T-helper 9 cell (primary cell): ENCODE measurements at regions not wholly inside any gene's neighbourhood (a gene's known extent, or its start where the extent isn't known, plus 50 kb on each side); places are given as distances from the start of the nearest gene placed in this dataset.
"Not testable (repeated sequence)": the region's sequence is repeated elsewhere in the genome, so short reads cannot be mapped to it uniquely, and the experiment has no call there.

Experiments used
- DNase-seq: peaks from one replicate; pipeline ENCODE4 v3.0.0-alpha.2; 2020

DNA sequence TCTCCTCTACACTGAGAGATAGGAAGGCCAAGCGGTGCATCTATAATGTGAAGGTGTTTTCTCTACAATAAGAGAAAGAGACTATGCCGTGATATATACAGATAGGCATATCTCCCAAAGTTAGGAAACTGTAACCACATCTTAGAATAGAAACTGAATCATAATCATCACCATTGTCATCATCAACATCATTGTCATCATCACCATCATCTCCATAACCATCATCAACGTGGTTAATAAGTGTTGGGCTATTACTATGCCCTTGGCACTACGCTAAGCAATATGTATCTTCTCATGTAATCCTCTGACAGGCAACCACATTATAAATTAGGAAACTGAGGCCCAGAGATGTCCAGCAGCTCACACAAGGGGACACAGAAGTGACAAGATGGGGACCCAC, 369.9 kb downstream of the ANAPC1 start:
- DNase-seq: not testable (repeated sequence)

DNA sequence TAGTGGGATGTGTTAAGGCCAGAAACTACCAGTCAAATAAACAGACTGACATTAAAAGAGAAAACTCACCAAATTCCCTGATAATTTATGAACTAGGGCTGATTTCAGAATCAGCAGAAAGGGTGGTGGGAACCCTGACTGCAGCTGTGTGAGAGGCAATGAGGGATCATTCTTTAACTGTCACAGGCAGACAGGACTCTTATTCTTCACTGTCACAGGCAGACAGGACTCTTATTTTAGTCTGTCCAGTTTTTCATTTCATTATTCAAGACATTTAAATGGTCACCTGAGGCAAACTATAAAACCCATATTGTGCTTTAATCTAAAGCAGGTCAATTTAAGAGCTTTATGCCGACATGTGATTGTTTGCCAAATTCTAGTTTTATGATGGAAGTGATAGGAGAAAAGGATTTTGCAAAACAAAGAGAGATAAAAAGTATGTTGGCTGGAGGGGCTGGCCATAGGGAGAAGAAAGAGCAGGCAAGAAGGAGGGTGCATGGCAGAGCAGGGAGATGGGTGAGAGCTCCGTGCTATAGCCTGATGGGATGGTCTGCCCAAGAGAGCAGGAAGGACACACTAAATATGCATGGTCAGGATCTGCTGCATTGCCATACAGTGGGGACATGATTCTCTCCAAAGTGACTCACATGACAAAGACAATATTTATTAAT, 366.8 kb downstream of the ANAPC1 start:
- not testable (repeated sequence) for DNase-seq

DNA sequence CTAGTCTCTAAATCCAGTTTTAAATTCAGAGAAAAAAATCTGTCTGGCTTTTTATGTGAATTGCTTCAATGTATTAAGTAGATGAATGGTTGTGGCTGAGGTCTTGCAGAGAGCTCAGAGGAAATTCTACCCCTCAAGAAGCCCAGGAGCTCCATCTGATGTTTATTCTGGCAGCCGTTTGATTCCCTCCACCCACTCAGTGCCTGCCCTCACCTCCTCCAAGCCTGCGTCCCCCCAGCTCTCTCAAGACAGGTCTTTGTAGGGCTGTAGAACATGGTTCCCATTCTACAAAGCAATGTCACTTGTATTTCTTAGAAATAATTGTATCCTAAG, 366.3 kb downstream of the ANAPC1 start:
- not testable (repeated sequence) for DNase-seq

DNA sequence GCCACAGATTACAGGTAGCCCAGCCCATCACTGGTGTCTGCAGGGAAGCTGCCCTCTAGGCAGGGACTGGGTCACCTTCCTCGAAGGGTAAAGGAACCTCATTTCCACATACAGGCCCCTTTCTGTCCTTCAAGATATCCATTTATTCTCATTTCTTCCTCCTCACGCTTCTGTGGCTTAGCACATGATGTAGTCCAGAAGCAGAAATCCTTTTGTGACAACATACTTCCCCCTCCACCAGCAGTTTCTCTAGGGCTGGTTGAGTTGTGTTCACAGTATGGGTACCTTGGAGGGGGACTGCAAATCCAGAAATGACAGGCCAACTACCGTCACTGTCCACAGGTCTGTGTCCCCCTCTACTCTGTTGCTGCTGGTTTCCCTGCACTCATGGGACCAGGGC, 364.9 kb downstream of the ANAPC1 start:
- no peak for DNase-seq

DNA sequence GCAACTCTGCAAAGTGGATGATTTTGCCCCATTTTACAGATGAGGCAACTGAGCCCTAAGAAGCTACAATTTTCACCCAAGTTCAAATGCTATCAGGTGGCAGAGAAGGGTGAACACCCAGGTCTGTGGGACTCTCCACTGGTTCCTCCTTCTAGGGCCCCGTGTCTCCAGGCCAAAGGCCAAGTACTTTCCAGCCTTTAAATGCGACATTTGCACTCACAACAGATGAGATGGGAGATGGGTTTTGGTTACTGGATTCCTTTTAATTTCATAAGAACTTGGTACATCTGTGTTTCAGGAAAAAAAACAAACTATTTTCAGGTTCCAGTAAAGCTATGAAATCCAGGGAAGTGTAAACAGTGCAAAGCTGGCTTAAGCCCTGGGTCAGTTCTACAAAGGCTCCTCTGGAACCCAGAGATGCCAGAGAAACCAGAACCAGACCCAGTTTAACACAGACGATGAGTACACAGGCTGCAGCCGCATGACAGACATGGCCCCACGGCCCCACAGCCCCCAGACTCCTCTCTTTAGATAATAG, 361.7 kb downstream of the ANAPC1 start:
- DNase-seq: no peak

DNA sequence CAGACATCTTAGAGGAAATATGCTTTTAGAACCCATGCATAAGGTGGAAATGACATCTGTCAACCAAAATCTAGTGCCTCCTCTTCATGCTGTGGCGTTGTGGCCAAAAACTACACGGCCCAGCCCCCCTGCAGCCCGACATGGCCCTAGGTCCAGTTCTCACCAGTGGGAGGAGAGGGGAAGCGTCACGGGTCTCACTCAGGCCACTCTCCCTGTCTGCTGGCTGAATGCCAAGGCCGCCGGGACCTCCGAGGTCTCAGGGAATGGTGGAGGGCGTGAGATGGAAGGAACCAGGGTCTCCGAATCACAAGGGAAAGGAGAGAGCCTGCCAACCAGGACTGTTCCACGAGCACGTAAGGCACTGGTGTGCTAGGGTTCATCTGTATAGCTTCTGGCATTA, 361.0 kb downstream of the ANAPC1 start:
- DNase-seq: no peak

DNA sequence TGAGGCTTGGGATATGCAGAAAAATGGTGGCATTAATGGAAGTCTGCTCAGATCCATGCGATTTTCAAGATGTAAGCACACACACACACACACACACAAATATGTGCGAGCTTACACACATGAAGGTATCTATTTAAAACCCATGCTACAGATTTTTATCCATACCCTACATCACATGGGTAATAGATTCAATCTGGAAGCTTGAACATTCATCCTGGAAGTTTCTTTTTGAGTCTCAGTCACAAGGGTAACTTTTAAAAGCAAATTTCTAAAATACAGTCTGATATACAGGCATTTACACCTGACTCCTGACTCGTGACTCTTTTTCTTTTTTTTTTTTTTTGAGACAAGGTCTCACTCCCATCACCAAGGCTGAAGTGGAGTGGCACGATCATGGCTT, 359.0 kb downstream of the ANAPC1 start:
- DNase-seq: not testable (repeated sequence)

DNA sequence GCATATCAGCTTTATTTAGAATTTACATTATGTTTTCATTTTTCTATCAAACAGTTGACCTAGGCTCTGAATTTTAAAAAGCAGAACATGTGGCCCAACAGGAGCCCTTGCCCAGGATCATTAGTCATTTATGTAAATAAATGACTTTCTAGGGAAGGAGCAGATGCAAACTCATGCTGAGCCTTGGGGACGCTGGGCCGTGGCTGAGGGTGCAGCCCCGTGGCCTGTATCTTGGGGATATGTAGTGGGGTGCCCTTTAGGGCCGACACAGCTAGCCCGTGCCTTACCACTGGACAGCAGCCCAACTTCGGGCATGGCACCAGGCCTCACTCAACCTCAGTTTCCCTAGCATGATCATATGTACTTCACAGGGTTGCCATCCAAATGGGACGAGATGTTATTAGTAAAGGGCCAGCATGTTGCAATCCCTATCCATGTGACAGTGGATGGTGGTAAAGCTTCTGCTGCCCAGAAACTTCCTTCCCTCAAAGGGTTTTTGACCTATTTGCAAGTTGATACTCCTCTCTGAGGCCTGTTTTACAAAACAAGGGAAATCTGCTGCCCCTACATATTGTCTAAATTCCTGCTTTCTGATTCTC, 357.9 kb downstream of the ANAPC1 start:
- DNase-seq: not testable (repeated sequence)

DNA sequence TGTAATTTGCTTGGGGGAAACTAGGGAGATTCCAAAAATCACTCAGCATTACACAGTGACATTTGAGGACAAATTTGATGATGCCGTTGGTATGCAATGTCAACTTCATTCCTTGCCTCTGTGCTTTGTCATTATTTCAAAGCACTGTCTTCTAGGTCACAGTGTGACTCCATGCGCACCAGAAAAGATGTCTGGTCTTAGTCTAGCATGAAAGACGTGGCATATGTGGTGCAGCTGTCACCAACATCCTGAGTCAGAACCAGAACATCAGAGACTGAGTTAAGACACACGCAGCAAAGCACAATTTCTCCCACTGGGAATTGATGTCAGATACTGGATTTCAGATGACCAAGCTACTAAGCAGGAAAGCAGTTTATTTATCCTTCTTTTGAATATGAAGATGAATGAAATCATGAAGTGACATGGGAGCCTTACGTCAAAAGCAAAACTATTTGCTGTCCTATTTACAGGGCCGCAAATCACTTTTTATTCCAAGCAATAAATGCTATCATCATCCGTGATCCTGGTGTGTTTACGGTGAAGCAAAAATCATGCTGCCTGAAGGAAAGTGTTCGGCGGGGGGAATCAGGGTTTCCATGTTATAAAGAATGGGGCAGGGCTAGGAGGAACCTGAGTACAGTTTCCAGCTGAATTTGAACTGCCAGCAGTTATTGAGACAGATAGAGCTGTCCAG, 356.1 kb downstream of the ANAPC1 start:
- DNase-seq: not testable (repeated sequence)

DNA sequence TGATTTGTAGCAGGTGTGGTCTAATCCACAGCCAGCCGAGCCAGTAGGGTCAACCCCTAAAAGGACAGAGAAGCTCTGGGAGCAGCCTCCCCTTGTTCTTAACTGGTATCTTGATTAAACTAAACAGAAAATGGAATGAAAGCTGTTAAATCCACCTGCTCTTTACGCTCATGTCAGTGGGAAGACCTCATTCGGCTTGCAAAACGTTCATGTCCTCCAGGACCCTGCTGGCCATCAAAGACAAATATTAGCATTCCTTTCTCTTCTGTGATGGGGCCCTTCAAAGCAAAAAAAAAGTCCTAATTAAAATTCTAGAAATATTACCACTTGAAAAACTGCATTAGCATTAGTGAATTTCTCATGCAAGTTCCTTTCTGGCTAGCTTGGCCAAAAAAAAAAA, 355.0 kb downstream of the ANAPC1 start:
- DNase-seq: not testable (repeated sequence)

DNA sequence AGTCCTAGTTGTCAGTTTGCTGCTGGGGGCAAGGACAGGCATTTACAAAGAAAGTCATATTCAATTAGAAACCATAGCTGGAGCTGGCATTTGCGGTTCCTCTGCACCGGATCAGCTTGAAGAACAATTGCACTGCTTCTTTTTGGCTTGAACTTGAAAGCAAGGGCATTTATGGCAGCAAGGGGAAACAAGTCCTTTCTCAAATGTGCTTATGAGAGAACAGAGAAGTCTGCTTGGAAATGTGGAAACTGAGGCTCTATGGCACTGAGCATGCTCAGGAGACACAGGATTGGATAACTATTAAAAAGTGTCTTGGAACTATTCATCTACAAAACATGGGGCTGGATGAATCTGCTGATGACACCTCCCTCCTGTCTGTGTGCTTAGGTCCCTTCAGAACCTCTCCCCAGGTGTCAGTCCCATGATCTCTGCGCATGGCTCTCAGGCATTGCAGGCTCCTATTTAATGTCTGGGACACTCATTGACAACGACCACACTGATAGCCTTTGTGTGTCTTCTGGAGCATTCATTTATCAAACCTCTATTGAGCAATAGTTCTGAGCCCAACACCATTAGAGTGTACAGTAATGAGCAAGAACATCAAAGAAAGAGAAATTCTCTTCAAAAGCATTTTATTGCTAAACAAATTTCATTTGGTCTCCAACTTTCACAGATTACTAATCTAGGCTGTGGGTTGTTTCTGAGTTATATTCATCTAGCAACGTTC, 353.6 kb downstream of the ANAPC1 start:
- DNase-seq: not testable (repeated sequence)

DNA sequence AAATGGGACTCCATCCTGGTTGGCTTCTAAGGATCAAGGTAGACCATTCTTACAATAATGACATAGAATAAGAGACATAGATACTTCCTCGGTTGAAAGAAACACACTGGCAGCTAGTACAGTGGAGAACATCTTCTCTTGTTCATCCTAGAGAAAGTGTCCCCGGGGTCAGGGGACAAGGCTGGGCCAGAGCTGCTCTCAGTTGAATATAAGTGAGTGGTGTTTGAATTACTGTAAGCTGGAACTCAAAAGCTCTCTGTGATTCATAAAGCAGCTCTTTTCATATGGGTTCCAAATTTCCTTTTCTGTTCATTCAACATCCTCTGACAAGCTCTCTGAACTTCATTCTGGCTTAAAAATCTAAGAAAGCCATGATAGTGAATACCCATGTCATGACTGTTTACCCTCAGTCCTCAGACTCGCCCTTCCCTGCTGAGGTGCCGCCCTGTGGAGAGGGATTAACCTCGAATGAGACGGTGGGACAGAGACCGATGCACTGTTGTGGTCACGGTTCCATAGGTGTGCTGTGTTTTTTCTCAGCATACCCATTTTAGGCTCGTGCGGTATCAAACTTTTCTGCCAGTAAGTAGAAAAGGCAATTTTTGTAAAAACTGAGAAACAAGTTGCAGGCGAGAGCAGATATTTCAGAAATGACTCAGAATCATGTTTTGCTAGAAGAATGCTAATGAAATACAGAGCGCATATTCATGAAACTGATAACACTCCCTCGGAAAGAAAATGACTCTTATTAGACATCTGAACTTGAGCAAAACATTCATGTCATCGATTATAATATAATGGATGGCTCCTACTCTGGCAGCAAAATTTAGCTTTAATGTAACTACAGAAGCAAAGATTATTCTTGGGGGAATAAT, 351.1 kb downstream of the ANAPC1 start:
- not testable (repeated sequence) for DNase-seq

DNA sequence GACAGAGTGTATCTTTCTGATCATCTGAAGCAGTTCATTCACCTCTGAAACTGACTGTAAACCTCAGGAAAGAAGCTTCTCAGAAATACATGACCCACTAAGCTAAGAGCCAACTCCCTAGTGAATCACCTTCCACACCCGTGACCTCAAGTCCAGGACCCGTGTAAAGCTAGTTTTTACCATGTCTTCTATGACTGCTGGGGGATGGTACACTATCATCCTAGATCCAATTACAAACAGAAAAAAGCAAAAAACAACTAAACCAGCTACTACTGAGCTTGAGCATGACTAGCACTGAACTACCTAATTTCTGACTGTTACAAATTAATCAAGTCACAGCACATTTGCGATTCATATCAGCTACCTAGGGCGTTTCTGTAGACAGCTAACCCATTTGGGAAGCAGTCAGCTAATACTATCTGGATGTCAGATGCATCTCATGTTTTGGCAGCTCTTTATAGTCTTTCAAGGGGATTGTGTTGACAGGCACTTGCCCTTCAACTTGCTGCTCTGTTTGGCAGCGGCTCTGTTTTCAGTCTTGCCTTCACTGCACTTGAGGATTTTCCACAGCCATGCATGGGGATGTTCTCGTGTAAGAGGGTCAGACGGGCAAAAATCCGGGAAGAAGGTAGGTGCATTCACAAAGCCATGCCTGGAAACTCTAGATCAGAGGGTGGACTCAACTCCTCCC, 350.3 kb downstream of the ANAPC1 start:
- not testable (repeated sequence) for DNase-seq

DNA sequence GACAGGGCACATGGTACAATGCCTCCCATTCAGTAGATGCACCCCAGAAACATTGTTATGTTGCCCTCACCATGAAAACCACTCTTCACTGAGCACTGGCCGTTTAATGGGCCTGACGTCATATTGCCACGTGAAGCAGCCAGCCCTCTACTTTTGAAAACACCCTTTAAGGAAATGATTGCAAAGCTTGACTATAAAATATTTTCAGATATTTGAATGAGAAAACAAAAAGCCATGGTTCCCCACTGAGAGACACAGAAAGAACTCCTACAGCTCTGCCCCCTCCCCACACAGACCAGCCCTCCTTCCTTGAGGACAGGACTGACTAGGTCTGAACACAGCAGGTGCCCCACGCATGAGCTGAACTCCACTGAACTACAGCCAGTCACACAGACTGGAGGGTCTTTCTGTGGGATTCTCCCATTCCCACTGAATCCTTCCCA, 349.1 kb downstream of the ANAPC1 start:
- DNase-seq: no peak

DNA sequence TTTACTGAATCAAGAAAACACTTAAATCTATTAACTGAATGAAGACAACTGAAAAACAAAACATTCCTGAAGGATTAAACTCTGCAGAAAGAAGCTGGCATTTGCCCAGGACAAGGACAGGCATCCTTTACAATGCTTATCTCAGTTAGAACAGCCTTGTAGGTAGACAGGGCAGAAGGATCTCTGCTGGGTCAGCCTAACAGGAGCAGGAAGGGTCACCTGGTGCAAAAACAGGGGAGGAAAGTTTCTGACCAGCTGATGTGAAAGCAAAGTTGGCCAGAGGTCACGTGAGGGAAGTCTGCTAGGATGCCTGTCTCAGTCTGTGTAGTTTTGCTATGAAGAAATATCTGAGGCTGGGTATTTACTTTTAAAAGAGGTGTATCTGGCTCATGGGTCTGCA, 348.6 kb downstream of the ANAPC1 start:
- no peak for DNase-seq

DNA sequence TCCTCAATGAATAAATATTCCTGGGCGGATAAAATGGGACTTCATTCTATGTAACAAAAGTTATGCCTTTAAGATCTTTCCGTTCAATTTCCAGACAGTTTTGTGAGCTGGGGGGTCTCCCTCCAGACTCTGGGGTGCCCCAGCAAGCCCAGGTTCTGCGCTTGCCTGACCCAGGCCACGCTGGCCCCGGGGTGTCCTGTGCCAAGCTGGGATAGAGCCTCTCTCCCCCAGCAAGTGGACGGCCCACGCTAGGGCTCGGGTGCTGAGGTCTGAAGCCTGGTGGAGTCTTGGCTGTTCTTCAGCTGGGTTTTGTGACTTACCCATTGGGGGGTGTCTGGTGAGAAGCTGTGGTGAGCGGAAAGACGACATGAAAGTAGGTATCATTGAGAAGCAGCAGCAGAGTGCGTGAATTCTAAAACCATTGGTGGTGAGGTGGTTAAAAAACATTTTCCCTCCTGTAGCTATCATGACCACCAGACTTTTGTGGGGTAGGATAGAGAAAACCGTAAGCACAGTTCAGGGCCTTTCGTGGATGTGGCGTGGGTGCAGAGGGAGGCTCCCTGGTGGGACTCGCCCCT, 346.8 kb downstream of the ANAPC1 start:
- no peak for DNase-seq

DNA sequence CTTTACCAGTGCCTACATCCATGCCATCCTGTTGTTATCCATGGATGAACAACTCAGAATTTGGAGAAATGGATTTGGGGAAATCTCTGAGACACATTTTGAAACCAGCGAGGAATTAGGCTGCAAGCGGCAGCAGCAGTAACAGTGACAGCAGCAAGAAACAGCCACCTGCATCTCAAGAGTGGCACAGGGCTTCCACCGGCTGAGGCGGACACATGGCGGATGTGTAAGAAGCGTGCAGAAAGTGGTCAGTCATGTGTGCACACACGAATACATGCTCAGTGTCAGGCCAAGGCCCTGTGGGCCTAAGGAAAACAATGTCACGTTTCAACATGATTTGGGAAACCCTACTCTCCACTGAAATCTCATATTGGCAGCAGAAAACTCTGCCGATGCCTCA, 344.0 kb downstream of the ANAPC1 start:
- not testable (repeated sequence) for DNase-seq

DNA sequence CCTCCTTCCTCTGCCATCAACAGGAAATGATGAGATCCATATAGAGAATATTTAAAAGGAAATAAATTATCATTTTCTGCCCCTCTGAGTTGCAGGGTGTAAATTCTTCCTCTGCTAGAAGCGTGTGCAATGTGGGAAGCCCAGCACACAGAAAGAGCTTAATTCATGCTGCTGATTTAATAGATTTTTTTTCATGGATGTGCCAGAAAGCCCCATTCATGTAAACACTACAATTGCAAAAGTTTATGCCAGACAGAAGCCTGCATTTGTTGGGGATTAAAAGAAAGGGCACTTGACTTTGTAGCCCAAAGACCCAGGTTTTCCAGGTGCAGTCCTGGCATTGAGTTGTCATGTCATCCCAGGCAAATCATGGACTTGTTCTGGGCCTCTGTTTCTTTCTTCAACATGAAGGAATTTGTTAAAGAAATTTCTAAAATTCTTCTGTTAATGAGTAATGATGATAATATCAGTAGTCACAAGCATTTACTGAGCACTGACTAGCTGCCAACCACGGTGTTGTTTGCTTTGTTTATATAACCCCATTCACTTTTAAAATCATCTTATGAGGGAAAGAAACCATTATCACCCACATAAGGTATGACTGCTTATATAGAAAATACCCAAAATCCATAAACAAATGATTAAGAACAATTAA, 341.7 kb downstream of the ANAPC1 start:
- DNase-seq: not testable (repeated sequence)

DNA sequence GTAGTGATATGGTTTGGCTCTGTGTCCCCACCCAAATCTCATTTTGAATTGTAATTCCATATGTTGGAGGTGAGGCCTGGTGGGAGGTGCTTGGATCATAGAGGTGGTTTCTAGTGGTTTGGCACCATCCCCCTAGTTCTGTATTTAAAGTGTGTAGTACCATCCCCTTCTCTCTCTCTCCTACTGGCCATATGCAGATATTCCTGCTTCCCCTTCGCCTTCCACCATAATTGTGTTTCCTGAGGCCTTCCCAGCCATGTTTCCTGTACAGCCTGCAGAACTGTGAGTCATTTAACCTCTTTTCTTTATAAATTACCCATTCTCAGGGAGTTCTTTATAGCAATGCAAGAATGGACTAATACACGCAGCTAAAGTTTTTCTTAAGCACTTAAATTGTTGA, 340.0 kb downstream of the ANAPC1 start:
- DNase-seq: not testable (repeated sequence)

DNA sequence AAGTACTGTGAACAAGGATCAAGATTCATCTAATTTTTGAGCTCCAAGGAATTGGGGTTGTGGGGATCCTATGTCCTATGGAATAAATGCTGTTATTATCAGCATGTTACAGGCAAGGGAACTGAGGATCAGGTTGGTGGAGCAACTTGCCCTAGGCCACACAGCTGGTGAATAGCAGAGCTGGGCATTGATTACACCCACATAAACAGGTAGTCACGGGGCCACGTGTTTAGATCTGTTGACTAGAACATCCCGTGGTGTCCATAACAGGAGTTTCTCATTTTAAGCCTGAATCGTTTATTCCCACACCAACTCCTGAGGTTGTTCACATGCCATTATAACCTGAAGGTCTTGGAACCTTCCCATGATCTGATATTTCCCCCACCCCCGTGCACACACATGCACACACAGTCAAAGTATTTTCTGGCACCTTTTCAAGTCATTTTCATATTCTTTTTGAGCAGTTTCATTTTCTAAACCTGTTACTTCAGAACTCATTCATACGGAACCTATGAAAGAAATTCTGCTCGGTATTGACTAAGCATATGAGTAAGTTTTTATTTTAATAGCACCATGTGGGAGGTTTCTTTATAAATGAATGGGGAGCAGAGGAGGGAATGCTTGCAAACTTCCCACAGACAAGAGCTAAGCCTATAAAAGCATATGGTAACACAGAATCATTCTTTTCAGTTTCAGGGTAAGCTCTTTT, 338.1 kb downstream of the ANAPC1 start:
- DNase-seq: not testable (repeated sequence)
